ENCODE measurements at regions not wholly inside any gene's neighbourhood (a gene's known extent, or its start where the extent isn't known, plus 50 kb on each side); places are given as distances from the start of the nearest gene placed in this dataset.

- no peak for DNase-seq (ENCODE audit: low read depth in 6 of 9, low spot score in 9 of 9)
- no peaks in the 10 kb centered on the region for H3K36me3 ChIP-seq (ENCODE audit: control insufficient read depth in 2 of 2, insufficient read depth in 2 of 2, low read length in 1 of 2)
- H3K9me3 ChIP-seq (ENCODE audit: control insufficient read depth in 2 of 2, insufficient read depth in 1 of 2, low read length in 1 of 2) = no peaks in the 10 kb centered on the region
- no peaks in the 10 kb centered on the region for H3K4me1 ChIP-seq (ENCODE audit: control insufficient read depth in 2 of 2, insufficient read depth in 2 of 2, low read length in 2 of 2)
- no peak overlapping the region for H3K4me3 ChIP-seq (ENCODE audit: low read length in 2 of 2)
- no peaks in the 10 kb centered on the region for H3K27me3 ChIP-seq (ENCODE audit: control insufficient read depth in 2 of 2, insufficient read depth in 1 of 2, low read length in 1 of 2)
- no peak overlapping the region for H3K27ac ChIP-seq (ENCODE audit: low read depth in 1 of 2, low read length in 1 of 2)
- 49% methylated on average over 2 of the region's 2 CpGs for WGBS
Observed at GRCh38 chr16:55217392-55217791, 106.6 kb upstream of the IRX6 start.

GRCh38 chr16:55221836-55222235, 102.2 kb upstream of the IRX6 start:
- Histone ChIP-seq H3K27ac (ENCODE audit: low read depth in 1 of 2, low read length in 1 of 2) (no peak overlapping the region), H3K27me3 (ENCODE audit: control insufficient read depth in 2 of 2, insufficient read depth in 1 of 2, low read length in 1 of 2) (no peaks in the 10 kb centered on the region), H3K36me3 (ENCODE audit: control insufficient read depth in 2 of 2, insufficient read depth in 2 of 2, low read length in 1 of 2) (no peaks in the 10 kb centered on the region), H3K4me1 (ENCODE audit: control insufficient read depth in 2 of 2, insufficient read depth in 2 of 2, low read length in 2 of 2) (no peaks in the 10 kb centered on the region), H3K9me3 (ENCODE audit: control insufficient read depth in 2 of 2, insufficient read depth in 1 of 2, low read length in 1 of 2) (no peaks in the 10 kb centered on the region), H3K4me3 (ENCODE audit: low read length in 2 of 2) (no peak overlapping the region)
- 80% methylated on average over 3 of the region's 3 CpGs for WGBS
- DNase-seq (ENCODE audit: low read depth in 6 of 9, low spot score in 9 of 9) = no peak

- no peaks in the 10 kb centered on the region for H3K27me3 ChIP-seq (ENCODE audit: control insufficient read depth in 2 of 2, insufficient read depth in 1 of 2, low read length in 1 of 2)
- H3K4me3 ChIP-seq (ENCODE audit: low read length in 2 of 2) = no peak overlapping the region
- no peak overlapping the region for H3K27ac ChIP-seq (ENCODE audit: low read depth in 1 of 2, low read length in 1 of 2)
- no peaks in the 10 kb centered on the region for H3K4me1 ChIP-seq (ENCODE audit: control insufficient read depth in 2 of 2, insufficient read depth in 2 of 2, low read length in 2 of 2)
- no peaks in the 10 kb centered on the region for H3K9me3 ChIP-seq (ENCODE audit: control insufficient read depth in 2 of 2, insufficient read depth in 1 of 2, low read length in 1 of 2)
- no peak for DNase-seq (ENCODE audit: low read depth in 6 of 9, low spot score in 9 of 9)
- 74% methylated on average over 7 of the region's 7 CpGs for WGBS
- H3K36me3 ChIP-seq (ENCODE audit: control insufficient read depth in 2 of 2, insufficient read depth in 2 of 2, low read length in 1 of 2) = no peaks in the 10 kb centered on the region
Observed at GRCh38 chr16:55222486-55222885, 101.5 kb upstream of the IRX6 start.

- H3K36me3 ChIP-seq (ENCODE audit: control insufficient read depth in 2 of 2, insufficient read depth in 2 of 2, low read length in 1 of 2) = no peaks in the 10 kb centered on the region
- DNase-seq (ENCODE audit: low read depth in 6 of 9, low spot score in 9 of 9) = no peak
- H3K4me3 ChIP-seq (ENCODE audit: low read length in 2 of 2) = no peak overlapping the region
- H3K27ac ChIP-seq (ENCODE audit: low read depth in 1 of 2, low read length in 1 of 2) = no peak overlapping the region
- H3K4me1 ChIP-seq (ENCODE audit: control insufficient read depth in 2 of 2, insufficient read depth in 2 of 2, low read length in 2 of 2) = no peaks in the 10 kb centered on the region
- 85% methylated on average over 5 of the region's 5 CpGs for WGBS
- H3K27me3 ChIP-seq (ENCODE audit: control insufficient read depth in 2 of 2, insufficient read depth in 1 of 2, low read length in 1 of 2) = no peaks in the 10 kb centered on the region
- H3K9me3 ChIP-seq (ENCODE audit: control insufficient read depth in 2 of 2, insufficient read depth in 1 of 2, low read length in 1 of 2) = no peaks in the 10 kb centered on the region
Observed at GRCh38 chr16:55225972-55226542, 97.9 kb upstream of the IRX6 start.

GRCh38 chr16:55232822-55233221, 91.2 kb upstream of the IRX6 start:
- 88% methylated on average over 7 of the region's 7 CpGs for WGBS
- H3K36me3 ChIP-seq (ENCODE audit: control insufficient read depth in 2 of 2, insufficient read depth in 2 of 2, low read length in 1 of 2) = no peaks in the 10 kb centered on the region
- H3K9me3 ChIP-seq (ENCODE audit: control insufficient read depth in 2 of 2, insufficient read depth in 1 of 2, low read length in 1 of 2) = no peaks in the 10 kb centered on the region
- DNase-seq (ENCODE audit: low read depth in 6 of 9, low spot score in 9 of 9) = no peak
- H3K27me3 ChIP-seq (ENCODE audit: control insufficient read depth in 2 of 2, insufficient read depth in 1 of 2, low read length in 1 of 2) = no peaks in the 10 kb centered on the region
- H3K27ac ChIP-seq (ENCODE audit: low read depth in 1 of 2, low read length in 1 of 2) = no peak overlapping the region
- no peaks in the 10 kb centered on the region for H3K4me1 ChIP-seq (ENCODE audit: control insufficient read depth in 2 of 2, insufficient read depth in 2 of 2, low read length in 2 of 2)
- H3K4me3 ChIP-seq (ENCODE audit: low read length in 2 of 2) = no peak overlapping the region

GRCh38 chr16:55233464-55233863, 90.5 kb upstream of the IRX6 start:
- Histone ChIP-seq H3K36me3 (ENCODE audit: control insufficient read depth in 2 of 2, insufficient read depth in 2 of 2, low read length in 1 of 2) (no peaks in the 10 kb centered on the region), H3K9me3 (ENCODE audit: control insufficient read depth in 2 of 2, insufficient read depth in 1 of 2, low read length in 1 of 2) (no peaks in the 10 kb centered on the region), H3K4me1 (ENCODE audit: control insufficient read depth in 2 of 2, insufficient read depth in 2 of 2, low read length in 2 of 2) (no peaks in the 10 kb centered on the region), H3K4me3 (ENCODE audit: low read length in 2 of 2) (no peak overlapping the region), H3K27me3 (ENCODE audit: control insufficient read depth in 2 of 2, insufficient read depth in 1 of 2, low read length in 1 of 2) (no peaks in the 10 kb centered on the region), H3K27ac (ENCODE audit: low read depth in 1 of 2, low read length in 1 of 2) (no peak overlapping the region)
- 41% methylated on average over 1 of the region's 1 CpG for WGBS
- no peak for DNase-seq (ENCODE audit: low read depth in 6 of 9, low spot score in 9 of 9)

GRCh38 chr16:55236655-55237054, 87.3 kb upstream of the IRX6 start:
- DNase-seq (ENCODE audit: low read depth in 6 of 9, low spot score in 9 of 9) = no peak
- no peaks in the 10 kb centered on the region for H3K36me3 ChIP-seq (ENCODE audit: control insufficient read depth in 2 of 2, insufficient read depth in 2 of 2, low read length in 1 of 2)
- no peaks in the 10 kb centered on the region for H3K9me3 ChIP-seq (ENCODE audit: control insufficient read depth in 2 of 2, insufficient read depth in 1 of 2, low read length in 1 of 2)
- H3K27me3 ChIP-seq (ENCODE audit: control insufficient read depth in 2 of 2, insufficient read depth in 1 of 2, low read length in 1 of 2) = no peaks in the 10 kb centered on the region
- H3K27ac ChIP-seq (ENCODE audit: low read depth in 1 of 2, low read length in 1 of 2) = no peak overlapping the region
- WGBS = 67% methylated on average over 5 of the region's 5 CpGs
- H3K4me1 ChIP-seq (ENCODE audit: control insufficient read depth in 2 of 2, insufficient read depth in 2 of 2, low read length in 2 of 2) = no peaks in the 10 kb centered on the region
- no peak overlapping the region for H3K4me3 ChIP-seq (ENCODE audit: low read length in 2 of 2)

- Histone ChIP-seq H3K27me3 (ENCODE audit: control insufficient read depth in 2 of 2, insufficient read depth in 1 of 2, low read length in 1 of 2) (no peaks in the 10 kb centered on the region), H3K36me3 (ENCODE audit: control insufficient read depth in 2 of 2, insufficient read depth in 2 of 2, low read length in 1 of 2) (no peaks in the 10 kb centered on the region), H3K9me3 (ENCODE audit: control insufficient read depth in 2 of 2, insufficient read depth in 1 of 2, low read length in 1 of 2) (no peaks in the 10 kb centered on the region), H3K27ac (ENCODE audit: low read depth in 1 of 2, low read length in 1 of 2) (no peak overlapping the region), H3K4me1 (ENCODE audit: control insufficient read depth in 2 of 2, insufficient read depth in 2 of 2, low read length in 2 of 2) (no peaks in the 10 kb centered on the region), H3K4me3 (ENCODE audit: low read length in 2 of 2) (no peak overlapping the region)
- DNase-seq (ENCODE audit: low read depth in 6 of 9, low spot score in 9 of 9) = no peak
Observed at GRCh38 chr16:55239723-55240122, 84.3 kb upstream of the IRX6 start.

- no peak for DNase-seq (ENCODE audit: low read depth in 6 of 9, low spot score in 9 of 9)
- Histone ChIP-seq H3K27ac (ENCODE audit: low read depth in 1 of 2, low read length in 1 of 2) (no peak overlapping the region), H3K4me1 (ENCODE audit: control insufficient read depth in 2 of 2, insufficient read depth in 2 of 2, low read length in 2 of 2) (no peaks in the 10 kb centered on the region), H3K4me3 (ENCODE audit: low read length in 2 of 2) (no peak overlapping the region), H3K27me3 (ENCODE audit: control insufficient read depth in 2 of 2, insufficient read depth in 1 of 2, low read length in 1 of 2) (no peaks in the 10 kb centered on the region), H3K9me3 (ENCODE audit: control insufficient read depth in 2 of 2, insufficient read depth in 1 of 2, low read length in 1 of 2) (no peaks in the 10 kb centered on the region), H3K36me3 (ENCODE audit: control insufficient read depth in 2 of 2, insufficient read depth in 2 of 2, low read length in 1 of 2) (no peaks in the 10 kb centered on the region)
- 84% methylated on average over 7 of the region's 7 CpGs for WGBS
Observed at GRCh38 chr16:55240888-55241287, 83.1 kb upstream of the IRX6 start.

- no peaks in the 10 kb centered on the region for H3K4me1 ChIP-seq (ENCODE audit: control insufficient read depth in 2 of 2, insufficient read depth in 2 of 2, low read length in 2 of 2)
- no peaks in the 10 kb centered on the region for H3K36me3 ChIP-seq (ENCODE audit: control insufficient read depth in 2 of 2, insufficient read depth in 2 of 2, low read length in 1 of 2)
- no peaks in the 10 kb centered on the region for H3K27me3 ChIP-seq (ENCODE audit: control insufficient read depth in 2 of 2, insufficient read depth in 1 of 2, low read length in 1 of 2)
- no peak for DNase-seq (ENCODE audit: low read depth in 6 of 9, low spot score in 9 of 9)
- H3K4me3 ChIP-seq (ENCODE audit: low read length in 2 of 2) = no peak overlapping the region
- H3K9me3 ChIP-seq (ENCODE audit: control insufficient read depth in 2 of 2, insufficient read depth in 1 of 2, low read length in 1 of 2) = no peaks in the 10 kb centered on the region
- WGBS = 89% methylated on average over 3 of the region's 3 CpGs
- no peak overlapping the region for H3K27ac ChIP-seq (ENCODE audit: low read depth in 1 of 2, low read length in 1 of 2)
Observed at GRCh38 chr16:55242667-55243066, 81.3 kb upstream of the IRX6 start.
